Memory B cell (primary cell): ENCODE measurements at regions not wholly inside any gene's neighbourhood (a gene's known extent, or its start where the extent isn't known, plus 50 kb on each side); places are given as distances from the start of the nearest gene placed in this dataset.

Experiments used
- ATAC-seq: fragments of 150-1000 bp; cut with Tn5 transposase; 2 replicates; pipeline ENCODE4 v1.10.0; 2021; ENCODE audit warnings: low read depth, mild to moderate bottlenecking, moderate library complexity
- DNase-seq, 2 donors: peaks; one replicate each; pipeline ENCODE4 v3.0.0; 2022; ENCODE audit warnings: low spot score in 2 of 2
- H3K27ac Mint-ChIP-seq: one replicate; pipeline ENCODE4 v1.8.0; 2022; ENCODE audit warnings: mild to moderate bottlenecking, moderate library complexity, mixed read lengths
- H3K27me3 Mint-ChIP-seq: one replicate; pipeline ENCODE4 v1.8.0; 2022; ENCODE audit warnings: mixed read lengths
- H3K36me3 Mint-ChIP-seq: one replicate; pipeline ENCODE4 v1.8.0; 2022; ENCODE audit warnings: mild to moderate bottlenecking, mixed read lengths
- H3K4me1 Mint-ChIP-seq: one replicate; pipeline ENCODE4 v1.8.0; 2022; ENCODE audit warnings: mixed read lengths
- H3K4me3 Mint-ChIP-seq: one replicate; pipeline ENCODE4 v1.8.0; 2022; ENCODE audit warnings: mild to moderate bottlenecking, moderate library complexity, mixed read lengths
- H3K9me3 Mint-ChIP-seq: one replicate; pipeline ENCODE4 v1.8.0; 2022; ENCODE audit warnings: mixed read lengths

GRCh38 chr1:187267827-187268226 is 439.1 kb downstream of the PLA2G4A start:
- Mint-ChIP-seq H3K4me1 (no peaks in the 10 kb centered on the region), H3K9me3 (peaks cover 1% of the 10 kb centered on the region), H3K4me3 (no peak overlapping the region), H3K27ac (no peak overlapping the region), H3K36me3 (no peaks in the 10 kb centered on the region), H3K27me3 (no peaks in the 10 kb centered on the region)
- DNase-seq = no peak
- no peak for ATAC-seq

- ATAC-seq (no peak), DNase-seq (no peak)
- no peaks in the 10 kb centered on the region for H3K4me1 Mint-ChIP-seq
- H3K4me3 Mint-ChIP-seq = no peak overlapping the region
- H3K36me3 Mint-ChIP-seq = no peaks in the 10 kb centered on the region
- peaks cover 1% of the 10 kb centered on the region for H3K9me3 Mint-ChIP-seq
- H3K27me3 Mint-ChIP-seq = no peaks in the 10 kb centered on the region
- no peak overlapping the region for H3K27ac Mint-ChIP-seq
These were observed 441.5 kb downstream of the PLA2G4A start for GRCh38 chr1:187270256-187270655.

GRCh38 chr1:187275346-187275745 is 446.6 kb downstream of the PLA2G4A start:
- DNase-seq (no peak), ATAC-seq (no peak)
- Mint-ChIP-seq H3K27ac (no peak overlapping the region), H3K4me3 (no peak overlapping the region), H3K36me3 (no peaks in the 10 kb centered on the region), H3K9me3 (peaks cover 1% of the 10 kb centered on the region), H3K4me1 (no peaks in the 10 kb centered on the region), H3K27me3 (no peaks in the 10 kb centered on the region)

DNA sequence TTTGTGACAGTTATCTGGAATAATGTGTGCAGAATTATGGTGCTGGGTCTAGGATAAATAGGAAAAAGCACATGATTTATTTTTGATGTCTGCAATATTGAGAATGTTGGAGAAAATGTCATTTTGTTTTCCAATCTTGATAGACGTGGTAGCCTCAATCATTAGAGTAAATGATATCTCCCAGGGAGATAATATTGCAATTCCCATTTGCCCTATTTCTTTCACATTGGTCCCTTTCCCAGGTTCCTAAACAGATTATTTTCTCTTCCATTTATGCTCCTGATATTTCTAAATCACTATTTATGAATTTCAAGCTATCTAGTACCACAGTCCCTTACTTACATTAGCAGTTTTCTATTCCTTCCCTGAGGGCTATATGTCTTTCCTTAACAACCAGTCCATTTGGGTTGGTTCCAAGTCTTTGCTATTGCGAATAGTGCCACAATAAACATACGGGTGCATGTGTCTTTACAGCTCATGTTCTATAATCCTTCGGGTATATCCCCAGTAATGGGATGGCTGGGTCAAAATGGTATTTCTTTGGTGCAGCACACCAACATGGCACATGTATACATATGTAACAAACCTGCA is 447.3 kb downstream of the PLA2G4A start:
- ATAC-seq (no peak), DNase-seq (no peak)
- Mint-ChIP-seq H3K4me3 (no peak overlapping the region), H3K27me3 (no peaks in the 10 kb centered on the region), H3K4me1 (no peaks in the 10 kb centered on the region), H3K36me3 (no peaks in the 10 kb centered on the region), H3K27ac (no peak overlapping the region), H3K9me3 (peaks cover 1% of the 10 kb centered on the region)

- Mint-ChIP-seq H3K36me3 (no peaks in the 10 kb centered on the region), H3K4me1 (no peaks in the 10 kb centered on the region), H3K27ac (no peak overlapping the region), H3K27me3 (no peaks in the 10 kb centered on the region), H3K9me3 (no peaks in the 10 kb centered on the region), H3K4me3 (no peak overlapping the region)
- no peak for ATAC-seq
- no peak for DNase-seq
These were observed 447.9 kb downstream of the PLA2G4A start for GRCh38 chr1:187276677-187277076.

GRCh38 chr1:187280031-187280430 is 451.3 kb downstream of the PLA2G4A start:
- Mint-ChIP-seq H3K27ac (no peak overlapping the region), H3K4me3 (no peak overlapping the region), H3K36me3 (no peaks in the 10 kb centered on the region), H3K4me1 (no peaks in the 10 kb centered on the region), H3K9me3 (no peaks in the 10 kb centered on the region), H3K27me3 (no peaks in the 10 kb centered on the region)
- no peak for ATAC-seq
- no peak for DNase-seq

DNA sequence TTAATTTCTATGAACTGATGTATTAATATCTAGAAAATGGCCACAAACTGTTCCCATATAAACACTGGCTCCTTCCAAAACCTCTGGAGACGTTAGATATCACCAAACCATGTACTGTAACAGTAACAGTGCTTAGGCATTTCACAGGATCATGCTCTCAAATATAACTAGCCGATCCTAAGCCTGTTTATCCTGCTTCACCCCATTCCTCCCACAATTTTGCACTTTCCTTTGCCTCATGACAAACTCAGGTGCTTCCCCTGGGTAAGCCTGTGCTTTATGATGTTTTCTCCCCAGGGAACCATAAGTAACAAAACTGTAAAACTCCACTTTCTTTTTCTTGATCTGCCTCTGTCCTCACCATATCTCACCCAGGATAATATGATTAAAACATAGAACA is 452.3 kb downstream of the PLA2G4A start:
- no peak for ATAC-seq
- Mint-ChIP-seq H3K4me3 (no peak overlapping the region), H3K27ac (no peak overlapping the region), H3K4me1 (no peaks in the 10 kb centered on the region), H3K27me3 (no peaks in the 10 kb centered on the region), H3K36me3 (no peaks in the 10 kb centered on the region), H3K9me3 (peaks cover 1% of the 10 kb centered on the region)
- no peak for DNase-seq

DNA sequence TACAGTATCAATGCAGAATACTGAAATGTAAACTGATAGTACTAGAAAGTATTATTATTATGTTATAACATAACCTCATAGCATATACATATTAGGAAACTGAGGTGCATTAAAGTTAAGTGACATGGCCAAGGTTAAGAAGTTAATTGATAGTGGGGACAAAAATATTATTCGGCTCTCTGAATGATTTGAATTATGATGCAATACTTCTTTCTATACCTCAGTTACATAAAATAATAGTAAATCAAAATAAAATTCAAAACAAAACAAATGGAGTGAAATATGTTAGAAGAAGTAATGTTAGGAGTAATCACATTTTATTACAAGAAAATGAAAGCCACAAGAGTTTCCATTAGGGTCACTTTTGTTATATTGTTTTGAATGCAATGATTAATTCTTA is 455.2 kb downstream of the PLA2G4A start:
- DNase-seq (no peak), ATAC-seq (no peak)
- no peak overlapping the region for H3K27ac Mint-ChIP-seq
- no peak overlapping the region for H3K4me3 Mint-ChIP-seq
- no peaks in the 10 kb centered on the region for H3K36me3 Mint-ChIP-seq
- H3K4me1 Mint-ChIP-seq = no peaks in the 10 kb centered on the region
- no peaks in the 10 kb centered on the region for H3K27me3 Mint-ChIP-seq
- H3K9me3 Mint-ChIP-seq = peaks cover 3% of the 10 kb centered on the region

DNA sequence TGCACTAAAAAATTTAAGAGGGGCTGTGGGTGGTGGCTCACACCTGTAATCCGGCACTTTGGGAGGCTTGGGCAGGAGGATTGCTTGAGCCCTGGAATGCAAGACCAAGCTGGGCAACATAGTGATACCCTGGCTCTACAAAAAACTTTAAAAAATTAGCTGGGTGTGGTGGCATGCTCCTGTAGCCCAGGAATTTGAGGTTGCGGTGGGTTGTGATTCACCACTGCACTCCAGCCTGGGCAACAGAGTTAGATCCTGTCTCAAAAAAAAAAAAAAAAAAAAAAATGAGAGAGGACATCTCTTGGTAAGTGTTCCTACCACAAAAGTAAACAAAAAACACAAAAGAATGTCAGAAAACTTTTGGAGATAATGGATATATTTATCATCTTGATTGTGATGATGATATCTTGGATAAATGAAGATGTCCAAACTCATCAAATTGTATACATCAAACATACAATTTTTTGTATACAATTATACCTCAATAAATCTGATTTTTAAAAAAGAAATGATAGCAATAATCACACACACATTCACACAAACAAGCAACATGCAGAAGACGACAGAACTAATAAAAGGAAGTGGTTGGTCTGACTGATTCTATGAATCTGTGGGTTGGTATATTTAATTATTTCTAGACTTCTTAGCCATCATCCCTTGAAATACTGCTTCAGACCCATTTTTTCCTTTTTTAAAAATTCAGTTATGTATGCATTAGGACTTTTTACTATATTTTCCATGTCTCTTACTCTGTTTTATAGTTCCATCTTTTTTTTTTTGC is 465.9 kb downstream of the PLA2G4A start:
- Mint-ChIP-seq H3K36me3 (no peaks in the 10 kb centered on the region), H3K4me3 (no peak overlapping the region), H3K4me1 (no peaks in the 10 kb centered on the region), H3K9me3 (peaks cover 2% of the 10 kb centered on the region), H3K27me3 (no peaks in the 10 kb centered on the region), H3K27ac (no peak overlapping the region)
- ATAC-seq (no peak), DNase-seq (no peak)

- Mint-ChIP-seq H3K36me3 (no peaks in the 10 kb centered on the region), H3K27ac (no peak overlapping the region), H3K9me3 (peaks cover 6% of the 10 kb centered on the region), H3K27me3 (no peaks in the 10 kb centered on the region), H3K4me3 (no peak overlapping the region), H3K4me1 (no peaks in the 10 kb centered on the region)
- DNase-seq = no peak
- ATAC-seq = no peak
These were observed 471.3 kb downstream of the PLA2G4A start for GRCh38 chr1:187300081-187300480.

GRCh38 chr1:187306710-187307415 is 478.1 kb downstream of the PLA2G4A start:
- ATAC-seq = no peak
- H3K27me3 Mint-ChIP-seq = no peaks in the 10 kb centered on the region
- no peaks in the 10 kb centered on the region for H3K4me1 Mint-ChIP-seq
- H3K27ac Mint-ChIP-seq = no peak overlapping the region
- DNase-seq = no peak
- peaks cover 8% of the 10 kb centered on the region for H3K9me3 Mint-ChIP-seq
- H3K4me3 Mint-ChIP-seq = no peak overlapping the region
- no peaks in the 10 kb centered on the region for H3K36me3 Mint-ChIP-seq

- no peaks in the 10 kb centered on the region for H3K36me3 Mint-ChIP-seq
- no peak overlapping the region for H3K4me3 Mint-ChIP-seq
- peaks cover 2% of the 10 kb centered on the region for H3K9me3 Mint-ChIP-seq
- DNase-seq = no peak
- no peak overlapping the region for H3K27ac Mint-ChIP-seq
- no peaks in the 10 kb centered on the region for H3K4me1 Mint-ChIP-seq
- ATAC-seq = no peak
- H3K27me3 Mint-ChIP-seq = no peaks in the 10 kb centered on the region
These were observed 481.4 kb downstream of the PLA2G4A start for GRCh38 chr1:187310038-187310631.

- H3K4me3 Mint-ChIP-seq = no peak overlapping the region
- no peaks in the 10 kb centered on the region for H3K9me3 Mint-ChIP-seq
- H3K4me1 Mint-ChIP-seq = no peaks in the 10 kb centered on the region
- ATAC-seq = no peak
- H3K36me3 Mint-ChIP-seq = no peaks in the 10 kb centered on the region
- no peak overlapping the region for H3K27ac Mint-ChIP-seq
- H3K27me3 Mint-ChIP-seq = no peaks in the 10 kb centered on the region
- no peak for DNase-seq
These were observed 484.4 kb downstream of the PLA2G4A start for GRCh38 chr1:187313115-187313514.

DNA sequence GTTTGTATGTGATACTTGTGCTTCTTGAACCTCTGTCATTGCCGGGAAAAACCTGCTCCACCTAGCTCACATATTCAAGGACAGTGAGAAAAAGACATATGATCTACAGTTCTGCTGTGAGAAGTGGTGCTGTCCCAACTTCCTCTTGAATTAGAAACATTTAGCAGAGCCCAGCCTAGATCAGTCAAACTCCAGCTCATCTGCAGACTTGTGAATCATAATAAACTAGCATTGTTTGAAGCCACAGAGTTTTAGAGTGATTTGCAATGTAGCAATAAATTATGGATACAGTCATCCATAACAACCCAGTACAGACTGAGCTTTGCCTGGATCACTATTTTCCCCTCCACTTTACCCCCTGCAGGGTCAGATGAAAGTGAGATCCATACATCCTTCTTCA is 497.8 kb downstream of the PLA2G4A start:
- H3K27ac Mint-ChIP-seq = no peak overlapping the region
- no peaks in the 10 kb centered on the region for H3K36me3 Mint-ChIP-seq
- H3K4me3 Mint-ChIP-seq = no peak overlapping the region
- H3K4me1 Mint-ChIP-seq = no peaks in the 10 kb centered on the region
- no peaks in the 10 kb centered on the region for H3K9me3 Mint-ChIP-seq
- ATAC-seq = no peak
- no peak for DNase-seq
- no peaks in the 10 kb centered on the region for H3K27me3 Mint-ChIP-seq
